Activated CD4-positive, alpha-beta T cell treated with anti-CD3 and anti-CD28 coated beads, Interleukin-2, amount 10 ng/mL, durations not matched to agents 24 days and 14 days (primary cell): ENCODE measurements at regions not wholly inside any gene's neighbourhood (a gene's known extent, or its start where the extent isn't known, plus 50 kb on each side); places are given as distances from the start of the nearest gene placed in this dataset.
"Not testable (repeated sequence)": the region's sequence is repeated elsewhere in the genome, so short reads cannot be mapped to it uniquely, and the experiment has no call there.

Experiments
- DNase-seq: peaks from one replicate; pipeline ENCODE4 v3.0.0; 2022
- H3K27ac Mint-ChIP-seq: one replicate; pipeline ENCODE4 v1.8.0; 2022; ENCODE audit warnings: mild to moderate bottlenecking, mixed read lengths
- H3K27me3 Mint-ChIP-seq: one replicate; pipeline ENCODE4 v1.8.0; 2022; ENCODE audit warnings: mixed read lengths
- H3K36me3 Mint-ChIP-seq: one replicate; pipeline ENCODE4 v1.8.0; 2022; ENCODE audit warnings: low read depth, mild to moderate bottlenecking, mixed read lengths
- H3K4me1 Mint-ChIP-seq: one replicate; pipeline ENCODE4 v1.8.0; 2021; ENCODE audit warnings: mixed read lengths
- H3K4me3 Mint-ChIP-seq: one replicate; pipeline ENCODE4 v1.8.0; 2022; ENCODE audit warnings: mild to moderate bottlenecking, moderate library complexity, mixed read lengths
- H3K9me3 Mint-ChIP-seq: one replicate; pipeline ENCODE4 v1.8.0; 2021; ENCODE audit warnings: mixed read lengths
- intact Hi-C: fragments of 100-400 bp; cut with micrococcal nuclease; formaldehyde crosslinking; loops from one replicate; pipeline ENCODE4 v1.15.1; 2023

GRCh38 chr6:115835314-115835713, 225.4 kb downstream of the FRK start:
- H3K27ac Mint-ChIP-seq, result no peak overlapping the region
- H3K36me3 Mint-ChIP-seq, result no peaks in the 10 kb centered on the region
- no peak for DNase-seq
- no peaks in the 10 kb centered on the region for H3K9me3 Mint-ChIP-seq
- no peaks in the 10 kb centered on the region for H3K4me1 Mint-ChIP-seq
- no peaks in the 10 kb centered on the region for H3K27me3 Mint-ChIP-seq
- no peak overlapping the region for H3K4me3 Mint-ChIP-seq
- intact Hi-C loops, result no loop called here

- H3K27me3 Mint-ChIP-seq, intact Hi-C loops, H3K27ac Mint-ChIP-seq, DNase-seq, H3K4me3 Mint-ChIP-seq, H3K9me3 Mint-ChIP-seq, H3K36me3 Mint-ChIP-seq, H3K4me1 Mint-ChIP-seq: not testable (repeated sequence)
Measured at GRCh38 chr6:115834542-115834941, 226.1 kb downstream of the FRK start.

DNA sequence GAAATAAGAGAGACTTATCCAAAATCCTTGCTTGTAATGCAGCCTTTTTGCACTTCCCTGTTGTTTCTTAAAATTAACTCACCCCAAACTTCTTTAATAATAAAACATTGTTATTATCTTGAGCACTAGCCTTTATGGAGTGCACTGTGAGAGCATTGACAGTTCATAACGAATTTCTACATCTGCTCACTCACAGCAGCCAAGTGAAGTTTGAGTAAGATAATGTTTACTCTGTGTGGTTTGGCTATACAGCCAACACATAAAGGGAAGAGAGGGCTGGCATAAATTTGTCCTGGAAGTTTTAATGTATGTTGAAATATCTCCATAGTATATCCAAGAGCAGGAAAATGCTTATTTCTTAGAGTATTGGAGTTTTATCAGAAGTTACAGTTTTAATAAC, 227.9 kb downstream of the FRK start:
- Mint-ChIP-seq H3K36me3 (no peaks in the 10 kb centered on the region), H3K4me3 (no peak overlapping the region)
- intact Hi-C loops, result no loop called here

GRCh38 chr6:115832186-115832585, 228.5 kb downstream of the FRK start:
- H3K36me3 Mint-ChIP-seq, result no peaks in the 10 kb centered on the region
- H3K4me1 Mint-ChIP-seq, result no peaks in the 10 kb centered on the region
- intact Hi-C loops, result no loop called here
- no peaks in the 10 kb centered on the region for H3K27me3 Mint-ChIP-seq
- H3K27ac Mint-ChIP-seq, result no peak overlapping the region
- H3K4me3 Mint-ChIP-seq, result no peak overlapping the region
- no peak for DNase-seq
- H3K9me3 Mint-ChIP-seq, result no peaks in the 10 kb centered on the region

More for the DNA sequence above, 227.9 kb downstream of the FRK start:
- Mint-ChIP-seq H3K9me3 (no peaks in the 10 kb centered on the region), H3K27me3 (no peaks in the 10 kb centered on the region), H3K27ac (no peak overlapping the region), H3K4me1 (no peaks in the 10 kb centered on the region)
- no peak for DNase-seq

DNA sequence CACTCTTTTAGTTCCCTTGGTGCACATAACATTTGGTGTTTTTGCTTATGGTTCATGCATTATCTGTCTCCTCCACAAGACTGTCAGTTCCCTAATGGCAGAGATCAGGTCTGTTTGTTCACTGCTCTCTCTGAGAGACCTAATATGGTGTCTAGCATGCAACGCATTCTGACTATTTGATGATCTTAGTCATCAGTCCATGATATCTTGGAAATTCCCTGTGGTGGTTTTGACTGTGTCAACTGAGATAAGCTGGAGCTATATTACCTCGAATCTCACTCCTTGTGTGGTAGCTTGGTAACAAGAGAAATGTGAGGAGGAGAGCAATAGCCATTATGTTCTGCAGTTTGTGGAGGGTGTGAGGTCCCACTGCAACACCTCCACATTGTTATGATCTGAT, 229.8 kb downstream of the FRK start:
- no peaks in the 10 kb centered on the region for H3K27me3 Mint-ChIP-seq
- H3K27ac Mint-ChIP-seq, result no peak overlapping the region
- no peak overlapping the region for H3K4me3 Mint-ChIP-seq
- intact Hi-C loops, result no loop called here
- H3K9me3 Mint-ChIP-seq, result no peaks in the 10 kb centered on the region
- H3K36me3 Mint-ChIP-seq, result no peaks in the 10 kb centered on the region
- H3K4me1 Mint-ChIP-seq, result no peaks in the 10 kb centered on the region
- DNase-seq, result no peak

- no peak for DNase-seq
- H3K9me3 Mint-ChIP-seq, result no peaks in the 10 kb centered on the region
- no peaks in the 10 kb centered on the region for H3K4me1 Mint-ChIP-seq
- no peaks in the 10 kb centered on the region for H3K36me3 Mint-ChIP-seq
- no peak overlapping the region for H3K4me3 Mint-ChIP-seq
- H3K27ac Mint-ChIP-seq, result no peak overlapping the region
- intact Hi-C loops, result no loop called here
- H3K27me3 Mint-ChIP-seq, result no peaks in the 10 kb centered on the region
Measured at GRCh38 chr6:115821798-115822197, 238.9 kb downstream of the FRK start.

DNA sequence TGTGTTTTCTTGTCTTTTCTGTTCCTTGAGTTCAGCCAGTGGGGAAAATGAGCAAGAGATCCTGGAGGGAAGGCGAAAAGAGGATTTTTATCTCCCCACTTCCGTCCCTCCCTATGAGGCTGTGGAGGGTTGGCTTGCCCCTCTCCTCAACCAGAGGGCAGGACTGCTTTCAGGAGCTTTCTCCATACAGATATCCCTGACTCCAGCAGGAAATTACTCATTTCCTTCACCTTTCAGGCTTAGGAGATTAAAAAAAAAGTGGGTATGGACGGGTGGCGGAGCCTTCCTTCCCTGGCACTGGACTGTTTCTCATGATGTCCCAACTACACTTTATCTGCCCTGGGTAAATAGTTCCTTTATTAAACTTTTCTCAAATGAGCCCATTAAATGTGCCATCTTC, 241.2 kb downstream of the FRK start:
- H3K27me3 Mint-ChIP-seq, result no peaks in the 10 kb centered on the region
- H3K4me3 Mint-ChIP-seq, result no peak overlapping the region
- H3K36me3 Mint-ChIP-seq, result no peaks in the 10 kb centered on the region
- no peaks in the 10 kb centered on the region for H3K4me1 Mint-ChIP-seq
- intact Hi-C loops, result no loop called here
- no peak for DNase-seq
- no peaks in the 10 kb centered on the region for H3K9me3 Mint-ChIP-seq
- no peak overlapping the region for H3K27ac Mint-ChIP-seq

GRCh38 chr6:115817161-115817560, 243.5 kb downstream of the FRK start:
- Mint-ChIP-seq H3K27ac (no peak overlapping the region), H3K4me1 (no peaks in the 10 kb centered on the region), H3K9me3 (no peaks in the 10 kb centered on the region), H3K36me3 (no peaks in the 10 kb centered on the region), H3K4me3 (no peak overlapping the region), H3K27me3 (no peaks in the 10 kb centered on the region)
- intact Hi-C loops, result no loop called here
- no peak for DNase-seq

- intact Hi-C loops, result no loop called here
- Mint-ChIP-seq H3K4me1 (no peaks in the 10 kb centered on the region), H3K27ac (no peak overlapping the region), H3K4me3 (no peak overlapping the region), H3K9me3 (no peaks in the 10 kb centered on the region), H3K36me3 (no peaks in the 10 kb centered on the region), H3K27me3 (no peaks in the 10 kb centered on the region)
- no peak for DNase-seq
Measured at GRCh38 chr6:115814907-115815306, 245.8 kb downstream of the FRK start.

GRCh38 chr6:115811541-115811940, 249.2 kb downstream of the FRK start:
- Mint-ChIP-seq H3K9me3 (no peaks in the 10 kb centered on the region), H3K36me3 (no peaks in the 10 kb centered on the region), H3K27me3 (no peaks in the 10 kb centered on the region), H3K27ac (no peak overlapping the region), H3K4me1 (no peaks in the 10 kb centered on the region), H3K4me3 (no peak overlapping the region)
- intact Hi-C loops, result no loop called here
- DNase-seq, result no peak

- H3K36me3 Mint-ChIP-seq, result no peaks in the 10 kb centered on the region
- intact Hi-C loops, result no loop called here
- no peak overlapping the region for H3K4me3 Mint-ChIP-seq
- no peaks in the 10 kb centered on the region for H3K4me1 Mint-ChIP-seq
- no peaks in the 10 kb centered on the region for H3K27me3 Mint-ChIP-seq
- H3K9me3 Mint-ChIP-seq, result no peaks in the 10 kb centered on the region
- DNase-seq, result no peak
- no peak overlapping the region for H3K27ac Mint-ChIP-seq
Measured at GRCh38 chr6:115798229-115798628, 262.5 kb downstream of the FRK start.

GRCh38 chr6:115796829-115797228, 263.9 kb downstream of the FRK start:
- H3K27me3 Mint-ChIP-seq, result no peaks in the 10 kb centered on the region
- no peaks in the 10 kb centered on the region for H3K4me1 Mint-ChIP-seq
- H3K36me3 Mint-ChIP-seq, result no peaks in the 10 kb centered on the region
- H3K9me3 Mint-ChIP-seq, result no peaks in the 10 kb centered on the region
- intact Hi-C loops, result no loop called here
- no peak overlapping the region for H3K4me3 Mint-ChIP-seq
- no peak for DNase-seq
- H3K27ac Mint-ChIP-seq, result no peak overlapping the region

GRCh38 chr6:115796061-115796460, 264.6 kb downstream of the FRK start:
- H3K27me3 Mint-ChIP-seq, result no peaks in the 10 kb centered on the region
- H3K27ac Mint-ChIP-seq, result no peak overlapping the region
- no peak overlapping the region for H3K4me3 Mint-ChIP-seq
- intact Hi-C loops, result no loop called here
- H3K9me3 Mint-ChIP-seq, result no peaks in the 10 kb centered on the region
- no peaks in the 10 kb centered on the region for H3K4me1 Mint-ChIP-seq
- no peak for DNase-seq
- no peaks in the 10 kb centered on the region for H3K36me3 Mint-ChIP-seq

DNA sequence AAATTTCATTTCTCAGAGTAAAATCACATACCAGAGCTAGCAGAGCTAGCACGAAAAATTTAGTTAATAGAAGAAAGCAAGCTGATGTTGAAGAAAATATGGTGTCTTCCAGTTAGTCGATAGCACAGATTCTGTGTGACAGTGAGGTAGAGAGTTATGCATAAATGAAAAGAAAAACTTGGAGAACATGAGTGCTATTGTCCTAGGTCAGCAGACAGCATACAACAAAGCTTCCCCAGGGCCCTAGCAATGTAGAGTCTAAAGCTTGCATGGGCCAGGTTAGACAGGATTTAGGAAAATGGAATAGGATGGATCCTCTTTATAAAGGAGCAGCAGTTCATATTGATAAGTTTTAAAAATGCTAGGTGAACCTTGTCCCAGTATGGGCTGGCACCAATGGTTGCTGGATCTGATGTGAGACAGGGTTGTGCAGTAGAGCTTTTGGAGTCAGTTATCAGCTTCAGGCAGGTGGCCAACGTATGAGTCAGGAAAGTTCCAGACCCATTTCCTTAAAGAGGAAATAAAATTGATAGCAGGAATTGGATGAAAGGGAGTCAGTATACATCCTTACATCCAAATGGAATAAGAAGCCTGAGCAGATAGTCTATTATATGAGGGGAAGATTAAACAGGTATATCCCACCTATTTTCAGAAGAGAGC, 277.2 kb downstream of the FRK start:
- Mint-ChIP-seq H3K4me1 (no peaks in the 10 kb centered on the region), H3K27ac (no peak overlapping the region), H3K36me3 (no peaks in the 10 kb centered on the region), H3K9me3 (no peaks in the 10 kb centered on the region), H3K27me3 (no peaks in the 10 kb centered on the region), H3K4me3 (no peak overlapping the region)
- no peak for DNase-seq
- intact Hi-C loops, result no loop called here

DNA sequence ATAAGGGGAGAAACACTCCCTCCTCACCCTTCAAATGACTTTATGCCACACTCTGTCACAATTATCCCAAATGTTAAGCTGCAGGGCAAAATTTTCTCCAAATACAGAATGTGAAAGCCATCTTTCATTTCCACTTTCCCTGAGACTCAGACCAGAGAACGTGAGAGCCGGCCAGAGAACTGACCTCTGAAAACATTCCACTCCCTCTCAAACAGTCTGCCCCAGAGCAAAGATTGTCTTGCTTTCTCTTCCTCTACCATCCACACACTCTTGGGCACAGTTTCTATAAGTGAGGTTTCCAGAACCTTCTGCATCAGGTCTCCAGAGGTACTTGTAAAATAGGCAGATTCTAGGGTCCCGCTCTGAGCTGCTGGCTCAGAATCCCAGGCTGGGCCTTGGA, 278.1 kb downstream of the FRK start:
- H3K4me3 Mint-ChIP-seq, result no peak overlapping the region
- H3K9me3 Mint-ChIP-seq, result no peaks in the 10 kb centered on the region
- intact Hi-C loops, result no loop called here
- H3K27me3 Mint-ChIP-seq, result no peaks in the 10 kb centered on the region
- no peak overlapping the region for H3K27ac Mint-ChIP-seq
- no peaks in the 10 kb centered on the region for H3K36me3 Mint-ChIP-seq
- no peaks in the 10 kb centered on the region for H3K4me1 Mint-ChIP-seq
- no peak for DNase-seq
